ENCODE measurements at regions not wholly inside any gene's neighbourhood (a gene's known extent, or its start where the extent isn't known, plus 50 kb on each side); places are given as distances from the start of the nearest gene placed in this dataset.

DNA sequence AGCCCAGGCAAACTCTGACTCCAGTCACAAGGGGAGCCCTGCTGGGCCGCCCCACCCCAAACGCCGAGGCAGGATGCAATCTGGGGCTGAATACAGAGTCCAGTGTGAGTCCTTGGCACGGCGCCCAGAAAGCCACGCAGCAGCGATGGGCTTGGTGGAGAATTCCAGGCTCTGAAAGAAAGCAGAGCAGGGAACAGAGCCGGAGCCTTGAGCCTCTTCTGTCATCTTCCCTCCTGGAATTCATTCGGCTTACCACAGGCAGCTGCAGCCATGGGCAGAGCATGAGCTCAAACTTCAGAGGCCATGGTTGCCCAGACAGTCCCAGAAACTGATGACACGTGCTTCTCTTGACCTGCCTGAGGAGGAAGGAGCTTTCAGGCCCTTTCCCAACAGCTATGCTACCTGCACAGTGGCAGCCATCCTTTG, 441.1 kb upstream of the JARID2 start:
- DNase-seq = no peak

DNA sequence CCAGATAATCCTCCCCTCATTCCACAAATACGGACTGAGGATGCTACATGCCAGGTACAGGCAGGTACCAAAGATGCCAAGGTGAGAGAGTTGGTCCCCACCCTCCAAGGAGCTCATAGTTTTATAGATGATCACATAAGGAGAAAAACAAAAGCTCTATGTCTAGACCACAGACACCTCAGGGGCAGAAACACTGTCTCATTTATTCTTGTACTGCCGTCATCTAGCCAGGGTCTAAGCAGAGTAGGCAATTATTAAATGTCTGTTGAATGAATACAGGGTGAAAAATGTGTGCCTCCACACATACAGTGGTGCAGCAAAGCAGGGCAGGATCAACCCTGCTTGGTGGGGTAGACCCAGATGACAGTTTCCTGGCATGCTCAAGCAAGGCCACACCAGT, 439.8 kb upstream of the JARID2 start:
- DNase-seq = no peak

GRCh38 chr6:14807130-14807529, 438.7 kb upstream of the JARID2 start:
- DNase-seq = no peak

DNA sequence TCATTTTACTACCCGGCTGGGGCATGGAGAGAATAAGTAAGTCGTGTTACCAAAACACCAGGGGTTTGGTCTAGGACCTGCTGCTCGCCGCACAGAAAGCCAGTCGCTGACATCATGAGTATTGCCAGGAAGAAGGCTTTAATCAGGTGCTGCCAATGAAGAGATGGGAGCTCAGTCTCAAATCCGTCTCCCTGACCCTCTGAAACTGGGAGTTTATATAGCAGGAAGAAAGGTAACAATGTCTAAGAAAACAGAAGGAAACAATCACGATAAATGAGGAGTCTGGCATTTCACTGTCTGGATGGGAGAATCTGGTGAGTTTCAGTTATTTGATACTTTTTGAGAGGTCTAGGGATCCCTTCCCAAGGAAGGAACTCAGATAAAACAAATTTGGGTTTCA, 437.9 kb upstream of the JARID2 start:
- DNase-seq = no peak

DNA sequence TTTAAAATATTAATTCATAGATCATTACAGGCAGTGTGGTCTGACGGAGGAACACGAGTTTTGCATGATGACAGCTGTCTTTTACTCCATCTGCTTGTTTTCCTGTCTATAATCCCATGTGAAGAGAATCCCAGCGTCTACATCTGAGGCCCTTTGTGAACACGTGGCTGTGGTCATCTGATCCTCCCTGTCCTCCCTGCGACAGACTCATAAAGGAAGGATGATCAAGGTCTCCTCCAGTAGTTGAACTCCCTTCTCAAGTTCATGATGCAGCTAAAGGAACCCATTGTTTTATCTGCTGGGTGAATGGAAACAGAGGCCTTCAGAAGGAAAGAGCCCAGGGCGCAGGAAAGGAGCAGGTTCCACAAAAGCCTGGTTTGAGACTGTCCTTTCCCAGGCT, 435.8 kb upstream of the JARID2 start:
- DNase-seq = no peak

DNA sequence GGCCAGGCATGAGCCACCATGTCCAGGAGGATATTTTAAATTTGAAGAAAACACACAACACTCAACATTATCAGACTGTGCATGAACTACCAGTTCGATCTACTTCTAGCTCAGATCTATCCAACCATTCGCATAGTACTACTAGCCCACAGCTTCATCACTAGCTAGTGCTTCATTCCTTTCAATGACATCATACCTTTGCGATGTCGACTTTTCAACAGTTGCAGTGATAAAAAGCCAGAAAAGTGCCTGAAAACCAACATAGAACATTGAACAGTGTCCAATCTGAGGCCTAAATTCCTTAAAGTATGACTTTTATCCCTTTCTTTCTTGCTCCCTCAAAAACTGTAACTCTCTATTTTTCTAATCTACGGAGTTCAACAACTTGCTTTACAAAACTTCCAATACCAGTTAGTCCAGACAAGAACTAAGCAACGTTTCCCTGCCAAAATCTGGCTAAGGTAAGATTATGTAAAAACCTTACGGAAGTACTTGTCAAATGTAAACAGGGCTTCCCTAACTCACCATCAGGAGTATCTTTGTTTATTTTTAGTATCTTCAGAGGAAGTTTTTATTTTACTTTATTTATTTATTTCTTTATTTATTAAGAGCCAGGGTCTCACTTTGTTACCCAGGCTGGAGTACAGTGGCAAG, 434.0 kb upstream of the JARID2 start:
- DNase-seq = no peak

GRCh38 chr6:14814016-14814415, 431.9 kb upstream of the JARID2 start:
- no peak for DNase-seq

DNA sequence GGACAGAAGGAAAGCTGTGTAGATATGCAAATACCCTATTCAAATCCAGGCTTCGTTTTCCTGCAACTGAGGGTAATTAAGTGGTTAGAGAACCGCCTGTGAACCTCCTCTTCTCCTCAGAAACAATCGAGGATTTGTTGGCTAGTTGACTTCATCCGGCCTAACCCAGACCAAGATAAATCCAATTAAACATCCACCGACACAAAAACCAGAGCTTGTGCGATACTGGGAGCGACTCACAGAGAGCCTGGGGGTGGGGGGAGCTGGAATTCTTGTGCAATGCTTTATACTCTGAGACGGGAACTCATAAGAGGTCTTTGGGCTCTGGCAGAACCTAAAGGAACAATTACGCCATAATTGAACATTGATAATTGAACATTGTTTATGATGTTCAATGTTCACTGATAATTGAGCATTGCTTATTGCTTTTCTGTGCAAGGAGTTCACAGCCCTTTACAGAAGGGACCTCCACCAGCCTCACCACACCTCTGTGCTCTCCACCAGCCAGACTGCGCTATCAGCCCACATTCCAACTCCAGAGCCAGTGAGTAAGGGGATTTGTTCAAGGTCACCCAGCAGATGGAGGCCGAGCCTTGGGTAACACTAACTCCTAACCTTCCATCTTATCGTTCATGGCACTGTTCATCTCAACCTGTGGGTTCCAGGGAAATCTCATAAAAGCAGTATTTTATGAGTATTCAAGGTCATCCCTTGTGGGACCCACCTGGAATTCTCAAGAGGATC, 429.6 kb upstream of the JARID2 start:
- DNase-seq = no peak

DNA sequence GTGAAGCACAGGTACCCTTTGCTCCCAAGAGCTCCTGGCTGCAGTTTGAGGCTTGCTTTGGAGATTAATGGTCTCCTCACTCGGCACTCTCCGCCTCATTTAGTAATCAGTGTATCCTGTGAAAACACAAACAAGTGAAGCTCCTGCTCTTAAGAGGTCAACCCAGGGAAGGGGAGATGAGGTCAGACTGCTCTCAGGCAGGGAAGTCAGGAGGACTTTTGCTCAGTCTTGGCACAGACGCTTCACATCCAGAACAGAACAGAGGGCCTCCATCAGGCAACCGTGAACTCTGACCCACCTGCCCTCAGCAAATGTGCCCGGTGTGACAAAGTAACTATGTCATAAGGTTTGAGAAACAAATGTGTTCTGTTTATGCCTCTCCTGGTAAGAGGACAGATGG, 428.8 kb upstream of the JARID2 start:
- DNase-seq = no peak

- no peak for DNase-seq
Measured at GRCh38 chr6:14818422-14818884, 427.4 kb upstream of the JARID2 start.

GRCh38 chr6:14819001-14819400, 426.9 kb upstream of the JARID2 start:
- DNase-seq = no peak

GRCh38 chr6:14819840-14820420, 425.9 kb upstream of the JARID2 start:
- no peak for DNase-seq

DNA sequence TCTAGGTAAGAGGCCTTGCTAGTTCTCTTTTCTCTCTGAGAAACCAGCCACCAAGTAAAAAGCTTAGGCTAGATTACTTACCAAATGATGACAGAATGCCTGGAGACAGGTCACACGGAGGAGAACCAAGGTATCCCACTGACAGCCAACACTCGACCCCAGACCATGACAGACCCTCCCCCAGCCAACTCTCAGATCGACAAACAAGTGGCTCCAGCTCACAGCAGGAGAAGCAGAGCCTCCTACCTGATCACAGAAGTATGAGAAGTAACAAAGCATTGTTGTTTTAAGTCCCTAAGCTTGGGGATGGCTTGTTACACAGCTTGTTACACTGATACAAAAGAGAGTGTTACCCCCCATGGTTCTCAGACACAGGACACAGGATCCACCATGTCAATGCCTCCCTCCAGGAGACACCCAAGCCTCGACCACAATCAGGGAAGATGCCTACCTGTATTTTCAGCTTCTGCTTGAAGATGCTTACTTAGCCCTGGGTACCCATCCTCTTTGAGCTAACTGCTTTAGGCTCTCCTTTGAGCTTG, 423.8 kb upstream of the JARID2 start:
- no peak for DNase-seq

- DNase-seq = no peak
Measured at GRCh38 chr6:14822679-14823078, 423.2 kb upstream of the JARID2 start.

DNA sequence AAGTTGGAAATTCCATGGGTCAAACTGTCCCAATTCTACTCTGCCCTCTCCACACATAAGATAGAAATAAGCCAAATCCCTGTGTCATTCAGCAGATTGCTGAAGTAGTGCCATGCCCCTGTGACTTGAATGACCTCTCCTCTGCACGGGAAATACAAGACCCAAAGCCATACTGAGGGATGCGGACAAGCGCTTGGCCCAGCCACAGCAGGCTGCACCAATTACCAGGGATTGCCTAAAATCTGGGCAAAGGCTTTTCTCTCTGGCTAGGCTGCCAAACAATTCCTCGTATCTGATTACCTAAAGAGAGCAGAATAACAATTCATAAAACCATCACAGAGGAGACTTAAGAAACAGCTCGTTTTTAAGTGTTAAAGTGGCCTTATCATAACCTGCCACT, 421.8 kb upstream of the JARID2 start:
- DNase-seq = no peak

DNA sequence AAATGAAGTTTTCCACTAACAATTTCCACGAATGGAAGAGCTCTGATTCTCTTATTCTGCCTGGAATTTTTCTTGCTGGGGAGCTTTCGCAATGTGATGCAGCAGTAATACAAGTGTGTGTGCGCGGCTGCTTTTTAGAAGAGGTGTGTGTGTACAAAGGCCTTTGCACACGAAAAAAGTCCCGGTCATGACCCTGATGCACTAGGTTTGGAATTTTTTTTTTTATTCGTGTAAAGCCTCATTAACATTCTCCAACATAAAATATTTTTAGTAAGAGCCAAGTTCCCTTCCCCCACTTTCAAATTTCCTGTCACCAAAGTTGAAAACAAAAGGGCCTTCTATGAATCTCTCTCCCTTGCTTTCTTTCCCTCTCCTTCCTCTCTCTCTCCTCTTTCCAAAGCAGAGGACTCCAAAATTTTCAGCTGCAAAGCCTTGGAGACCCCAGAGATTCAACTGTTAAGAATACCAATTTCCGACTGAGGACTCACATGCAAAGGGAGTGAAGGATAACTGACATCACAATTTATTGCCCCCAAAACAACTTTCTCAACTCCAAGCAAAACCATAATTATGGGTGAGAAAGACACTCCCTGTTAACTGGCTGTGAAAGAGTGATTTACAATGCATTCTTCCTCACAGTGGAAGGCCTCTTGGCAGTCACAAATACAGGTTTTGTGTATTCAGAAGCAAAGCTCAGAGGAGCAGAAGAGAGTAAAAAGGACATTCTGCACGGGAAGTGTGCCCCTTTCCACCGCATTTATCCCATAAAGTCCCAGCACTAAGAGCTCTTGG, 421.2 kb upstream of the JARID2 start:
- no peak for DNase-seq

GRCh38 chr6:14826456-14826855, 419.4 kb upstream of the JARID2 start:
- DNase-seq = no peak

DNA sequence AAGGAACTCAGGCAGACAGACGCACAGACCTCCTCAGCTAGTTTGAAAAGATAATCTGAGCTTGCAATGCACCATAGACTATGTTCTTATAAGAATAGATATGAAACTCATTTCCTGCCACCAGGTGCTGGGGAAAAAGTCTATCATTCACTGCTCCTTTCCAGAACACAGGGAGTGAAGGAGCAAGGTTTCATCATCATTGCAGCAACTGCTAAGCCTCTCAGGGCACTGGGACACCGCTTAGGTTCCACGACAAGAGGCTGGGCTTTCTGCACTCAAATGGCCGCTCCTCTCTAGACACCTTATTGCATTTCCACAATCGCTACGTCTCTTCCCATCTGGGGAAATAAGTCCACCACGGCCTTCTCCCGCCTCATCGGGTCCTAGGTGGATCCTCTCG, 418.5 kb upstream of the JARID2 start:
- DNase-seq = no peak

- no peak for DNase-seq
Measured at GRCh38 chr6:14828201-14828611, 417.7 kb upstream of the JARID2 start.

DNA sequence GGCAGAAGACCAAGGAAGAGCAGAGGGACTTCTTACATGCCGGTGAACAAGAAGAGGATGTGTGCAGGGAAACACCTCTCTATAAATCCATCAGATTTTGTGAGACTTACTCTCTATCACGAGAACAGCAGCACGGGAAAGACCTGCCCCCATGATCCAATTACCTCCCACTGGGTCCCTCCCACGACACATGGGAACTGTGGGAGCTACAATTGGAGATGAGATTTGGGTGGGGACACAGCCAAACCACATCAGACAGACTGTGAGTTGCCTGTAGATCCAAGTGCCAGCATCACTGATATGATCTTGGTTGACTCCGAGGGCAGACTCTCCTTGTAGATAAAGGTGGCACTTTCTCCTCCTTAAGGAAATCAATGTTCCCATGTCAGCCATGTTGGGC, 414.8 kb upstream of the JARID2 start:
- no peak for DNase-seq

- no peak for DNase-seq
Measured at GRCh38 chr6:14831937-14832336, 413.9 kb upstream of the JARID2 start.

- no peak for DNase-seq
Measured at GRCh38 chr6:14832427-14832826, 413.4 kb upstream of the JARID2 start.

GRCh38 chr6:14834851-14835530, 410.9 kb upstream of the JARID2 start:
- DNase-seq = no peak

All from activated effector memory CD4-positive, alpha-beta T cell treated with Interleukin-2 at 50 U/mL for 16 hours (primary cell).